OCI-LY3 (cell line): ENCODE measurements at regions not wholly inside any gene's neighbourhood (a gene's known extent, or its start where the extent isn't known, plus 50 kb on each side); places are given as distances from the start of the nearest gene placed in this dataset.

ENCODE experiments used
- EZH2phosphoT487 ChIP-seq: fragments of 200-600 bp; shearing (Covaris generic); IDR thresholded peaks from 2 replicates; pipeline ENCODE4 v1.6.1; 2018; ENCODE audit warnings: antibody characterized with exemption, mixed run types, low read depth
- TF ChIP-seq, protein P1 (sequence below): fragments of 200-600, 300-600 bp; sonication (generic); IDR thresholded peaks from 2 replicates; pipeline ENCODE4 v1.5.1; 2014; ENCODE audit warnings: antibody characterized with exemption, low read length, low read depth

DNA sequence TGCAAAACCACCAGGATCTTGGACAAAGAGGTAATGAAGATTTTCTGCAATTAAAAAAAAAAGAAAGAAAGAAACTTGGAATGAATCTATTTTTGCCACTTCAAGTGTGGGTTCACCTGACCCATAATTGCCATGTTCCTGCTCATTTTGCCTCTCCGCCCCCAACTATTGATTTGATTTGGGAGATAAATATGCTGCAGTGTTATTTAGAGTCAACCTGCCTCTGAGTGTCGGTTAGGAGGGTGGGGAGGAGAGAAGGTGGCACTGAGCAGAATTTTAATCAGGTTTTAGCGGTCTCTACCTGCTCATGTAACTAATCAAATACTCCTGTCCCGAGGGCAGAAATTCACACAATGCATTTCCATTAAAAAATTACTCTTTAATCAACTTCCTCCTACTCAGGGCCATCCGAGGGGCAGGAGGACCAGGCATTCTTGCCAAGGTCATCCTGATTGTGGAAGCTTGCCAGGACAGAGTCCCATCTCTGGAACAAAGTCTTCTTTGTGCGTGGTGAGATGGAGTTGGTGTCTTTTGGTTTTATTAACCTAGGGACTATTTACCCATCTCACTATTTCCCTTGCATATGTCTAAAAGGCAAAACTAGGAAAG, 300.1 kb downstream of the CDH26 start:
- TF ChIP-seq, protein P1, sequence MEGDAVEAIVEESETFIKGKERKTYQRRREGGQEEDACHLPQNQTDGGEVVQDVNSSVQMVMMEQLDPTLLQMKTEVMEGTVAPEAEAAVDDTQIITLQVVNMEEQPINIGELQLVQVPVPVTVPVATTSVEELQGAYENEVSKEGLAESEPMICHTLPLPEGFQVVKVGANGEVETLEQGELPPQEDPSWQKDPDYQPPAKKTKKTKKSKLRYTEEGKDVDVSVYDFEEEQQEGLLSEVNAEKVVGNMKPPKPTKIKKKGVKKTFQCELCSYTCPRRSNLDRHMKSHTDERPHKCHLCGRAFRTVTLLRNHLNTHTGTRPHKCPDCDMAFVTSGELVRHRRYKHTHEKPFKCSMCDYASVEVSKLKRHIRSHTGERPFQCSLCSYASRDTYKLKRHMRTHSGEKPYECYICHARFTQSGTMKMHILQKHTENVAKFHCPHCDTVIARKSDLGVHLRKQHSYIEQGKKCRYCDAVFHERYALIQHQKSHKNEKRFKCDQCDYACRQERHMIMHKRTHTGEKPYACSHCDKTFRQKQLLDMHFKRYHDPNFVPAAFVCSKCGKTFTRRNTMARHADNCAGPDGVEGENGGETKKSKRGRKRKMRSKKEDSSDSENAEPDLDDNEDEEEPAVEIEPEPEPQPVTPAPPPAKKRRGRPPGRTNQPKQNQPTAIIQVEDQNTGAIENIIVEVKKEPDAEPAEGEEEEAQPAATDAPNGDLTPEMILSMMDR: no peak
- no peak for TF ChIP-seq EZH2phosphoT487
